OCI-LY1 (cell line): ENCODE measurements at regions not wholly inside any gene's neighbourhood (a gene's known extent, or its start where the extent isn't known, plus 50 kb on each side); places are given as distances from the start of the nearest gene placed in this dataset.

Experiments
- H2AFZ ChIP-seq: fragments of 200-600 bp; sonication (generic), shearing (Covaris generic); 2 replicates; pipeline ENCODE4 v1.6.0; 2014; ENCODE audit warnings: antibody characterized with exemption, mild to moderate bottlenecking, low read length
- H3F3A ChIP-seq: fragments of 200-600 bp; sonication (generic), shearing (Covaris generic); 2 replicates; pipeline ENCODE4 v1.6.0; 2014; ENCODE audit warnings: mild to moderate bottlenecking, antibody characterized with exemption, low read length, moderate library complexity; ENCODE audit not compliant: insufficient read depth
- H3K27ac ChIP-seq: fragments of 200-600 bp; sonication (generic); 2 replicates; pipeline ENCODE4 v1.5.1; 2014; ENCODE audit warnings: low read length, mixed run types, mild to moderate bottlenecking, low read depth; ENCODE audit not compliant: poor library complexity, severe bottlenecking
- H3K27me3 ChIP-seq: fragments of 200-600 bp; sonication (generic); 2 replicates; pipeline ENCODE4 v1.6.0; 2014; ENCODE audit warnings: antibody characterized with exemption, mild to moderate bottlenecking, low read length, moderate library complexity; ENCODE audit not compliant: insufficient read depth
- H3K36me3 ChIP-seq: fragments of 200-600 bp; sonication (generic); 2 replicates; pipeline ENCODE4 v1.6.1; 2014; ENCODE audit warnings: mild to moderate bottlenecking, antibody characterized with exemption, low read length, moderate library complexity, mixed read lengths; ENCODE audit not compliant: insufficient read depth
- H3K4me1 ChIP-seq: fragments of 200-600 bp; sonication (generic); 2 replicates; pipeline ENCODE4 v1.5.1; 2014; ENCODE audit warnings: mild to moderate bottlenecking, low read length, moderate library complexity; ENCODE audit not compliant: insufficient read depth, severe bottlenecking
- H3K4me2 ChIP-seq: fragments of 200-600 bp; sonication (generic), shearing (Covaris generic); 2 replicates; pipeline ENCODE4 v1.6.1; 2014; ENCODE audit warnings: low read length
- H3K4me3 ChIP-seq: fragments of 200-600 bp; sonication (generic); 2 replicates; pipeline ENCODE4 v1.5.1; 2014; ENCODE audit warnings: low read length, low read depth, mild to moderate bottlenecking, mixed read lengths; ENCODE audit not compliant: poor library complexity, severe bottlenecking
- H3K79me2 ChIP-seq: fragments of 200-600 bp; shearing (Covaris generic); 2 replicates; pipeline ENCODE4 v1.6.1; 2016; ENCODE audit warnings: mixed run types, low read length, mixed read lengths; ENCODE audit not compliant: insufficient read depth
- H3K9ac ChIP-seq: fragments of 200-600 bp; sonication (generic), shearing (Covaris generic); 2 replicates; pipeline ENCODE4 v1.6.1; 2014; ENCODE audit warnings: mild to moderate bottlenecking, low read length, mixed read lengths
- H3K9me2 ChIP-seq: fragments of 200-600 bp; sonication (generic), shearing (Covaris generic); 2 replicates; pipeline ENCODE4 v1.6.1; 2014; ENCODE audit warnings: low read depth, mild to moderate bottlenecking, low read length, mixed read lengths
- H3K9me3 ChIP-seq: fragments of 200-600 bp; shearing (Covaris generic); 2 replicates; pipeline ENCODE4 v1.6.1; 2014; ENCODE audit warnings: low read length, mixed read lengths
- H4K20me1 ChIP-seq: fragments of 200-600 bp; sonication (generic), shearing (Covaris generic); 2 replicates; pipeline ENCODE4 v1.6.0; 2016; ENCODE audit warnings: mild to moderate bottlenecking, low read length; ENCODE audit not compliant: insufficient read depth
- CTCF ChIP-seq: fragments of 200-600 bp; sonication (generic), shearing (Covaris generic); IDR thresholded peaks from 2 replicates; pipeline ENCODE4 v1.5.1; 2017; ENCODE audit warnings: mild to moderate bottlenecking, antibody characterized with exemption, low read length, moderate library complexity, mixed read lengths
- EZH2 ChIP-seq: fragments of 200-600 bp; sonication (generic), shearing (Covaris generic); IDR thresholded peaks from 2 replicates; pipeline ENCODE4 v1.8.0; 2017; ENCODE audit warnings: borderline replicate concordance, mixed run types, mild to moderate bottlenecking, antibody characterized with exemption, low read length, moderate library complexity, mixed read lengths

- Histone ChIP-seq H3K27me3 (no peaks in the 10 kb centered on the region), H4K20me1 (no peaks in the 10 kb centered on the region), H2AFZ (no peak overlapping the region), H3K4me3 (no peak overlapping the region), H3K9ac (no peak overlapping the region), H3F3A (no peaks in the 10 kb centered on the region), H3K79me2 (no peaks in the 10 kb centered on the region), H3K9me3 (no peaks in the 10 kb centered on the region), H3K4me2 (no peak overlapping the region), H3K4me1 (no peaks in the 10 kb centered on the region), H3K27ac (no peak overlapping the region), H3K9me2 (no peaks in the 10 kb centered on the region), H3K36me3 (no peaks in the 10 kb centered on the region)
- TF ChIP-seq CTCF = no peak
- no peak for TF ChIP-seq EZH2
Measured at GRCh38 chr10:90602862-90603610, 254.8 kb downstream of the HTR7 start.

- no peaks in the 10 kb centered on the region for H3K4me1 ChIP-seq
- H3F3A ChIP-seq = no peaks in the 10 kb centered on the region
- H3K36me3 ChIP-seq = no peaks in the 10 kb centered on the region
- no peaks in the 10 kb centered on the region for H3K27me3 ChIP-seq
- TF ChIP-seq CTCF (no peak), EZH2 (no peak)
- no peak overlapping the region for H3K4me2 ChIP-seq
- H3K27ac ChIP-seq = no peak overlapping the region
- no peaks in the 10 kb centered on the region for H3K79me2 ChIP-seq
- no peaks in the 10 kb centered on the region for H4K20me1 ChIP-seq
- H3K4me3 ChIP-seq = no peak overlapping the region
- H3K9me2 ChIP-seq = no peaks in the 10 kb centered on the region
- H2AFZ ChIP-seq = no peak overlapping the region
- H3K9me3 ChIP-seq = no peaks in the 10 kb centered on the region
- no peak overlapping the region for H3K9ac ChIP-seq
Measured at GRCh38 chr10:90604636-90605035, 253.2 kb downstream of the HTR7 start.

- no peaks in the 10 kb centered on the region for H4K20me1 ChIP-seq
- no peak for TF ChIP-seq CTCF
- no peak for TF ChIP-seq EZH2
- H3K36me3 ChIP-seq = no peaks in the 10 kb centered on the region
- no peaks in the 10 kb centered on the region for H3K27me3 ChIP-seq
- no peak overlapping the region for H3K4me3 ChIP-seq
- H3K4me2 ChIP-seq = no peak overlapping the region
- H3K9me2 ChIP-seq = no peaks in the 10 kb centered on the region
- no peak overlapping the region for H2AFZ ChIP-seq
- H3K79me2 ChIP-seq = no peaks in the 10 kb centered on the region
- H3K4me1 ChIP-seq = no peaks in the 10 kb centered on the region
- no peak overlapping the region for H3K9ac ChIP-seq
- no peaks in the 10 kb centered on the region for H3K9me3 ChIP-seq
- H3F3A ChIP-seq = no peaks in the 10 kb centered on the region
- H3K27ac ChIP-seq = no peak overlapping the region
Measured at GRCh38 chr10:90605506-90605905, 252.3 kb downstream of the HTR7 start.
